DMS53 (cell line): ENCODE measurements at regions not wholly inside any gene's neighbourhood (a gene's known extent, or its start where the extent isn't known, plus 50 kb on each side); places are given as distances from the start of the nearest gene placed in this dataset.
"Not testable (repeated sequence)": the region's sequence is repeated elsewhere in the genome, so short reads cannot be mapped to it uniquely, and the experiment has no call there.

Experiments
- DNase-seq: peaks from one replicate; lab custom pipeline; 2025; lab: John Stamatoyannopoulos, UW

DNA sequence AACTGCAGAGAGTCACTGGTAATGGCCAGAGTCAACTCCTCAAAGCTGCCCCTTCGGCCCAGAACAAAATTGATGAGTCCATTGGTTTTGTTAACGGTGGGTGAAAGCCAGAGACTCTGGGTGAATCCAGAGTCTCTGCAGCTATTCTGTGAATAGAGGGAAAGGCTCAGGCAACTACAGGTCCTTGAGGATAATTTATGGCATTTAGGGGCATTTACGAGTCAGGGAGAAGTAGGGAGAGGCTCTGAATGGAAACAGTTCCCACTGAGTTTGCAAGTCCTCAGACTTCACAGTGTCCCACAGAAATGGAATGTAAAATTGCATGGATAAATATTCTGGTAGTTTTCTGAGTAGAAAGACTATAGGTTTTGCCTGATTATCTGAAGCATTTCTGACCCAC lies 257.8 kb downstream of the SEC61B start:
- no peak for DNase-seq

- DNase-seq, result no peak
Measured at GRCh38 chr9:99485459-99485858, 263.4 kb downstream of the SEC61B start.

DNA sequence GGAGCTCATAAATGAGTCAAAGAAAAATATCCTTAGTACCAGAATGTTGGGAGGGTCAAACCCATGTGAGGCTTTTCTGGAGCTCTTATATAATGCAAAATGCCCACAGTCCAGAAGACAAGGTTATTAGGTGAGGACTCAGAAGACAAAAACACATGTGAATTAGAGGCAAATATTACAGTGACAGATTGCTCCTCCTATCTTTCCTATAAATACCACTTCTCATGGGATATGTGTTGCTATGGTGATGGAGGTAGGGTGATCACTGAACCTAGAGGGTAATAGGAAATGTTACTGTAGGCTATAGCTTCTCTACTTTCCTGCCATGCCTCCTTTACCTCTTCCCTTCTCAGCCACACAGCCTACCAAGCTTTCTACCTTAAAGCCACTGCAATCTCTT lies 264.6 kb downstream of the SEC61B start:
- DNase-seq, result no peak

GRCh38 chr9:99488131-99489059 lies 266.3 kb downstream of the SEC61B start:
- no peak for DNase-seq

DNA sequence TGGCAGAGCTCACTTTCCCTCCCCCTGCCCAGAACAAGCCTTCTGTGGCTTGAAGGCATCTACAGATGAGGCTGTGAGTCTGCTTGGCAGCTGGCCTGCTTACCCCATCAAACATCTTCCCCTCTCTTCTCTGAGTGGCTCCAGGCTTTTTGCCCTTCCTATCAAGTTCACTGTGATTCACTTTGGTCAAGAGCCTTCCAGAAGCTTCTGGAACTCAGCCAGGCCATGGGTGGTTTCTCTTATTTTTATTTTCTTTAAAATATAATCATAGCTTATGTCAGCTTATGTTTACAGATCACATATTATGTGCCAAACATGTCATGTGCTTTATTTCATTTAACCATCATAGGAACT lies 267.0 kb downstream of the SEC61B start:
- DNase-seq, result no peak

- DNase-seq, result no peak
Measured at GRCh38 chr9:99490729-99491128, 268.6 kb downstream of the SEC61B start.

DNA sequence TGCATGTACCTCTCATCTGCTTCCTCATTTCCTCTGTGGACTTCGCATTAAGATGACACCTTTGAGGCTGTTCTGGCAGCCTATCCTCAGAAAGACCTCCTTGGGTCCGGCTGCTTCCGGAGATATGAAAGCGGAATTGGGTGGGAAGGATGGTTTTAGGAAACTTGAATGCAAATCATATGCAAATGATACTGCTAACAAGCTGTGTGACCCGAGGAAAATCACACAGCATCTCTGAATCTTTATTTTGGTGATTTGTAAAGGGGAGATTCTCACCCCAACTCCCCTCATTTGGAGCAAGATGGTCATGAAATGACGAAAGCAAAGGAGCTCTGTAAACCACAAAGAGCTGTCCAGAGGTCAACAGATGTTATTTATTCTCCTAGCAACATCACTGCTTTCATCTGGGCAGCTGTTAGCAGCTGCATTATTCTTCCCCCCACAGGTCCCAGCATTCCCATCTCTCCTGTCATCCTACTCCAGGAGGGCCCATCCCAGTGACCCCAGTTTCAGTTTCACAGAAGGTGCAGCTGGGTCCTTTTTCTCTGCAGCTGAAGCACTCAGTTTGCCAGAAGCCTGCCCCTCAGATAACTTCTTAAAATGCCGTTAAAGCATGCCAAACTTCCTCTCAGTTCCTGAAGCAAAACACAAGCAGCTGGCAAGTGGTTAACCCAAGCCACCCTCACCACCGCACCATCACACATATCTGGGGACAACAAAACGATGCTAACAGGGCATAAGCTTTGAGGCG lies 269.5 kb downstream of the SEC61B start:
- DNase-seq, result no peak

GRCh38 chr9:99497641-99498040 lies 275.6 kb downstream of the SEC61B start:
- DNase-seq, result no peak

- DNase-seq, result not testable (repeated sequence)
Measured at GRCh38 chr9:99498979-99499378, 276.9 kb downstream of the SEC61B start.

GRCh38 chr9:99505936-99506335 lies 283.9 kb downstream of the SEC61B start:
- no peak for DNase-seq

DNA sequence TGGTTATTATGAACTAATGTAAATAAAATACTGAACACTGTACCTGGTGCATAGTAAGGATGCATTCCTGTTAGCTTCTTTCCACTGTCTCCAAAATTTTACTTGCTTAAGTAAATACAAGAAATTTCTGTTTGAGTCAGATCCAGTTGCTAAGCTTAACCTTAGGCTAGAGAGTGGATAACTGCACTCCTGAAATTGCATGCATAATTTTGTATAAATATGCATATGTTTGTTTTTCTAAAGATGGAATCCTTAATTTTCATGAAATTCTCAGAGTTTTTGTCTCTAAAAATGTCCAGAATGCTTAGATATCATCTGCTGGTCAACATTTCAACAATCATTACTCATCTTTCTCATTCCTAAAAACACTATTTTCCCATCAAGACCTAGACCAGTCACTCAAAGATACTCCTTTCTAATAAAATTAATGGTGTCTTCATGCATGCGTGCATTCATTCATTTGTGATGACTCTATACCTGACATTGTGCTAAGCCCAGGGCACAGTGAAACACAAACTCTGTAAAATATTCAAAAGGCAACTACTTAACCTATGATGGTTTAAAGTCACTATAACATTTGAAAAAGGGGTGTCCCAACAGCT lies 284.8 kb downstream of the SEC61B start:
- no peak for DNase-seq

GRCh38 chr9:99509065-99509745 lies 287.1 kb downstream of the SEC61B start:
- DNase-seq, result no peak

DNA sequence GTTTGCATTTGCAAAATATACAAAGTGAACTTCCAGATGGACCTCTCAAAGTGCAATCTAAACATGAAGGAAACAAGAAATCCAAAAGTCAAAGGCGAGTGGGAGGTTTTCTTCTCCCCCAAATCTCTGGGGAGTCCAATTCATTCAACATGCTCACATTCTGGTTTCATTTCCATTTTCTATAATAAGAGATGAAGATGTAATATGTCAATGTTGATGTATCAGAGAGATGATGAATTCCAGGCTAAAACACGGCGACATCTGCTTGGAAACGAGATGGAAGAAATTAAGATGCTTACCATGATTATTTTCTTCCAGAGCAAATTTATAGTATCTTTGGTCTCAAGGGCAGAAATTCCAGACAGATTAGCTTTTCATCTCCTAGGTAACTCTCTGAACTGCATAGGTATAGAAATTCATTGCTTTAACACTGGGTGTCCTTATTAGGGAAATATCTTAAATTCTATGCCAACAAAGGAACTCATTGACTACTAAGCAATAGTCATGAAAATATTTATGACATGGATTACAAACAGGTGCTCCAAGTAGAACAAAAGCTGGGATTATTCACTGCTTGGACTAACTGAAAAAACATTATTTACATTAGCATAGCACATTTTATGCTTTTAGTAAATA lies 287.9 kb downstream of the SEC61B start:
- DNase-seq, result no peak

DNA sequence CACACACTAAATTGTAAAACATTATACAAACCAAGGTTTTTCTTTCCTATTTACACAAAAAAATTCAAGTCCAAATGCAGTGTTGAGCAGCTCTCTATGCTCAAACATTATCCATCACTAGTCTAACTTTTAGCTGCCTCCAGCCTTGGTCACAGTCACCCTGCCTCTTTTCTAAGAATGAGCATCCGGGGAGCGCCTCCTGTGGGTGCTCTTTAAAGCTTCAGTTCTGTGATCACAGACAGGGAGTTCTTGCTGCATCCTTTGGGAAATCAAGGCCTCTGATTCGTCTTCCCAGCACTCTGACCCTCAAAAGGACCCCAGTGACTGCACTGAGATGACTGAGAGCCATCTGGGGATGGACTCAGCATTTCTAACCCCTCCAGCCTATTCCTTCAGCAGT lies 289.6 kb downstream of the SEC61B start:
- DNase-seq, result no peak

DNA sequence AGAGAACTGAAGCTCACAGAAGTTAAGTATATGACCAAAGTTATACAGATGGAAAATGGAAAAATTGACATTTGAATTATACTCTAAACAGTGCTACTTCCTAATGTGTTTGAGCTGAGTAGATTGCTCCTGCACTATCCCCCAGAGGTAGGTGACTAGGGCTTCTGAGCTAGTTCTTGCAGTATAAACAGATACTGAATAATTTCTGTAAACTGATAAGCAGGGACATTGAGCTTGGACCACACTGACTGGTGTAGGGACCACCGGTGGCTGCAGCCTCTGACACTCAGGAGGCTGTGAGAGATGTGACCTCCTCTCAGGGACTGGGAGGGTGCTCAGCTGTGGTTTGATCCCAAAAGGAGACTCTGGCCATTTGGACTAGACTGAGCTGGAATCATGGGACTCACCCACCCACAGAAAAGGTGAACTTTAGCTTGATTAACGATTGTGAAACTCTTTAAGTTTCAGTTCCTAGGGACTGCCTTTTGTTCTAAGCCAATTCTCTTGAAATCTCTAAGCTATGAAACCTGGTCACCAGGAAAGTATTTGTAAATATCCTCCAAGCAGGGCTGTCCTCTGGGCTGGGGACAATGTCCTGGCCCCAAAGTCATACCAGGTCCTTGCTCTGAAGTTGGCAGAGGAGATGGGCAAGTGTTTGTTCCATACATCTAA lies 291.5 kb downstream of the SEC61B start:
- DNase-seq, result no peak

DNA sequence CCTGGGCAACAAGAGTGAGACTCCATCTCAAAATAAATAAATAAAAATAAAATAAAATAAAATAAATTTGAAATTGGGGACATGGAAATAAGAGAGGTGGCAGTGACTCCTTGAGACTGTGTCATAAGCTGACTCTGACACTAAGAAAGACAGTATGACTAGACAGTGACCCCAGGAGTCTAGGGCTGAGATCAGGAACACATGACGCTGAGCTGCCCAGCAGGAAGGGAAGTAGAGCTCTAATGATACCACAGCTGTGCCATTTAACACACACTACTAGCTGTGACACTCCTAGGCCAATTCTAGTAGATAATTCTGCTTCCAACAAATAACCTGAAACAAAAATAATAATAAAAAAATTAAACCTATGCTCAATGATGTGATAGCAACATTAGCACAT lies 293.0 kb downstream of the SEC61B start:
- DNase-seq, result no peak

DNA sequence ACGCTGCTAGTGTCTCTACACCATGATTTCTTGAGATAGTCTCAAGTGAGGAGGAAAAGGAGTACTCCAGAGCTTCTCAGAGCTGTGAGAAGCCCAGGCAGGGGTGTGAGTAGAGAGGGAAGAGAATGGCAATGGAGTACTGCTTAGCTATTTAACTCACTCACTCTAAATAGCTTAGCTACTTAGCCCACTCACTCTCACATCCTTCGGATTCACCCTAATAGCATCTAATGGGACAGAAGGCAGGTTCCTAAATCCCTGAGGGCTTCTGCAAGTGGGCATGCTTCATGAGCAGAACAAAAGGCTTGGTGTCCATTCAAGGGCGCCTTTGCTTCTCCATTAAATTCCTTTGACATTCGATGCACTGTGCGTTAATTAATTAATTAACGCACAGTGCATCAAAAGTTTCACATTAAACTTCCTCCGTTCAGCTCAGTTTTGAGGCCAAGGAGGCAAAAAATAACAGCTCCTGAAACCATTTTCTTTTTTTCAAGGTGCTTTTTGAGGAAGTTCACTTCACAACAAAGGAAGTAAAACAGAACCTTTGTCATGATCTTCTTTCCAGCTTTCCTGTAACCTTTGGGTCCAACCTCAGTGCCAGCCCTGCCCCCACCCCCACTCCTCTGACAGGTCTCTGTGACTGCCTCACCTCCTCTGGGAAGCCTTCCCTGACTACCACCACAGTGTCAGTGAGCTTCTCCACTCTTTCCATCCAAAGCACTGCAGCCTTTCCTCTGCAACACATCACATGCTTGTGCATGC lies 294.0 kb downstream of the SEC61B start:
- no peak for DNase-seq

GRCh38 chr9:99516657-99517049 lies 294.6 kb downstream of the SEC61B start:
- no peak for DNase-seq

GRCh38 chr9:99523838-99524237 lies 297.8 kb upstream of the NR4A3 start:
- DNase-seq, result no peak

- DNase-seq, result peak; percentile 17
Measured at GRCh38 chr9:99531313-99531712, 290.4 kb upstream of the NR4A3 start.

DNA sequence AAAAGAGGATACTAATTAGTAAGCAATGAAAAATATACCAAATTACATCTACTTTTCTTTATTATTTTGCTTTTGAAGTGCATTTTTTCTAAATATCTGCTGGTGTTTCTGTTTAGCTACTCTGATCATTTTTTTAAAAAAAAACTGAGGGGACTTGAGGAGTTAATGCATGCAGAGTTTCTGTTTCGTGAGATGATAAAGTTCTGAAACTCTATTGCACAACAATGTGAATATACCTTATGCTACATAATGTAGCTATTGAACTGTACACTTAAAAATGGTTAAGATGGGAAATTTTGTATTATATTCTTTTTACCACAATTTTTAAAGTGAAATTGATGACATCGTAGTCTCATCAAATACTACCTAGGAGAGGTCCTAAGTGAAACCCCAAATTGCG lies 288.3 kb upstream of the NR4A3 start:
- no peak for DNase-seq
